ENCODE measurements at regions not wholly inside any gene's neighbourhood (a gene's known extent, or its start where the extent isn't known, plus 50 kb on each side); places are given as distances from the start of the nearest gene placed in this dataset.

DNA sequence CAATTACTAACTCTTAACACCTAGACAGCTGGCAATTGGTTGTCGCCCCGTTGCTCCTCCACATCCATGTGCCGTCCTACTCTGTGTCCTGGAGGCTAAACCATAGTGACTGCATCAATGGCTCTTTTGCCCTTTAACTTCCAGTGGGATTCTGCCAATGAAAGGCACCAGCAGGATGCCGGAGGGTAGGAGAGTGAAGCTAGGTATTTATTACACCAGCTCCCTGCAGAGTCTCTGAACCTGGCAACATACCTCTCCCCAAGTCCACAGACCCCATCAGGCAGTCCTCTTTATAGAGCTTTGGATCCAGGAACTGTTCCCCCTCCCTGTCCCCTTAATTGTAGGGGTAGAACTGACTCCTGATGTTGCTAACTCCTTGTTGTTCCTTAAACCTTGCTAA is 426.8 kb downstream of the HNRNPD start:
- no peak for DNase-seq (ENCODE audit: low read depth in 2 of 2)

DNA sequence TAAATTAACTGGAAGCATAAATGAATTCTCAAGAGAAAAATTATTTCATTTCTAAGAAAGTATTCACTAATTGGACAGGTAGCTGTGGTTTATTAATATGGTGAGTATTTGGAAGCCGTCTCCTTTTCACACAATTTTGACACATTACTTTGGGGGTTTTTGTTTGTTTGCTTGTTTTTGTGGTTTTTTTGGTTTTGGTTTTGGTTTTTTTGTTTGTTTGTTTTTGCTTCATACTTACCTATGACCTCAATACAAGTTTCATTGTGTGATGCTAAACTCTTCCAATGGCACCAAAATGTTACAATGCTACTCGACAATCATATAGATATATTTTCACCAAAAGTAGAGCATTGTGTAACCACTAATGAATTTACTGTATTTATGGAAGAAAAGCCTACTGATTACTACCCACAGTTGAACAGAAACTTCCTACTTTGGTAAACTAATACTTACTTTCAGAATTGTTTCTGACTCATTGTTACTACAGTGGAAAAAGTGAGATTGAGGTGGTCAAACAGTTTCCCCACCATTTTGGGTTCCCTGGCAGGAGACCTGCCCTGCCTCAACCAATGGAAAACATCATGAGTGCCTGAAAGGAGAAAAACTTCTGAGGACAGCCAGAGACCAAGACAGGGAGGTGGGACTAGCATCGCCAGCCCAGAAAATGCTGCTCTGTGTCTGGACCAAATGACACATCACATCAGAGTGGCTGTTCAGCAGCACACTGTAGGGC is 443.1 kb downstream of the HNRNPD start:
- DNase-seq (ENCODE audit: low read depth in 2 of 2), result no peak

DNA sequence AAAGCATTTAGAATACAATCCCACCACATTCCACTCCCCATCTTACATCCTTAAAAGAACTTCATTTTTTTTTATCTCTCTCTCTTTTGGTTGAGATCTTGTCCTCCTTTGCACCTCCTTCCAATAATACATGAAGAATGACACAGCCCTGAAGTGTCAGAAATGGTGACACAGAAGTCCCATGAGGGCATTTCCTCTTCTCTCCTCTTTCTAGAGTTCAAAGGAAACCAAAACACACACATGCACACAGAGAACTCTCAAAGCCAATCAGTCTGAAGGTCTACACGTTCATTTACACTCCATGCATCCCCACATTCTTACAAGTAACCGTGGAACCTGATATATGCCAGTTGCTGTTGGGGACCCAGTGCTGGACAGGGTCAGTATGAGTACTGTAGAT is 450.7 kb downstream of the HNRNPD start:
- DNase-seq (ENCODE audit: low read depth in 2 of 2), result no peak

DNA sequence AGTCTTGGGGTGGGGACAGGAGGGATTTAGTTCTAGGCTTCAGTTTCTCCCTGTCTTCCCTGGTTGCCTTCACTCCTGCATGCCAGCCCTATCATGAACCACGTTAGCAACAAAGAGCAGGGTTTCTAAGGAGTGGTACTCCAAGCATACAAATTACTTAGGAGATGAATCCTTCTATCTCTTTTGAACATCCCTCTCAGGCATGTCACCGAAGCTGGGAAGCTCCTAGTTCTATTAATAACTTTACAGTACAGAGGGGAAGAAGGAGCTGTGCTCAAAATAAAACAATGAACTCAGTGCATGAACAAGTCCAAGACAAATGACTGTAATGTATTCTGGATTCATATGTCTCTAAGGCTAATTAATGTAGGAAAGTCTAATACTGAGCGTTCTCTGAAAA is 450.6 kb upstream of the RASGEF1B start:
- DNase-seq (ENCODE audit: low read depth in 2 of 2), result no peak

DNA sequence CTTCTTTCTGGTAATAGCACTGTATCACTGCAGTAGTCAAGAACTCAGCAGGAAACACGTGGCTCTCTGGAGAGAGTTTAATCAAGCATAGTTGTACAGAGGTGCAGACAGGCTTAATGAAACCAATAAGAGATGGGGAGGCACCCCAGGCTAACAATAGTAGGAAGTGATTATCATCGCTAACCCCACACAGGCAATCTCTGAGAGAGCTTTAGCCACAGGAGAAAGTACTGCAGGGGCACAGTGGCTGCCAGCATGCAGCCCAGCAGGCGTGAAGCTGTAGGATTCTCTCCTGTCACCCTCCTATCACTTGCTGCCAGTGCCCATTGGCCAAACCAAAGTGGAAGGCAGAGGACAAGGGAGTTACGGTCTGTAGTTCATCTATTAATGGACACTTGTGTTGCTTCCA is 450.0 kb upstream of the RASGEF1B start:
- DNase-seq (ENCODE audit: low read depth in 2 of 2), result no peak

DNA sequence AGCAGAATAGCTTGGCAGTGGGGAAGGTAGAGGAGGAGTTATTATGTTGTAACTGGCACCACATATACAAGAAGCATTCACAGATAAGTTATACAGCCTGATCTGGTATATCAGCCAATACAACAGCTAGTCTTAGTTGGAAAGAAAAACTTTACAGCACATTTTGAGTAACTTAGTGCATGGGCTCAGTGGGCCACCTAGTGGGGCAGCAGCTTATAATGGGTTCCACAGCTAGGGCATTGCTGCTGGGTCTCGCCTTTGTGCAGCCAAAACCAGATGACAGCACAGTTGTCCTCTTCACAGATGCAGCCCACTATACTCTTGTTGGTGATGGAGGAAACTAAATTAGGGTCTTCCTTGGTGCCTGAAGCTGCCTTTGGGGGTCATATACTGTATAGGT is 448.1 kb upstream of the RASGEF1B start:
- DNase-seq (ENCODE audit: low read depth in 2 of 2), result no peak

DNA sequence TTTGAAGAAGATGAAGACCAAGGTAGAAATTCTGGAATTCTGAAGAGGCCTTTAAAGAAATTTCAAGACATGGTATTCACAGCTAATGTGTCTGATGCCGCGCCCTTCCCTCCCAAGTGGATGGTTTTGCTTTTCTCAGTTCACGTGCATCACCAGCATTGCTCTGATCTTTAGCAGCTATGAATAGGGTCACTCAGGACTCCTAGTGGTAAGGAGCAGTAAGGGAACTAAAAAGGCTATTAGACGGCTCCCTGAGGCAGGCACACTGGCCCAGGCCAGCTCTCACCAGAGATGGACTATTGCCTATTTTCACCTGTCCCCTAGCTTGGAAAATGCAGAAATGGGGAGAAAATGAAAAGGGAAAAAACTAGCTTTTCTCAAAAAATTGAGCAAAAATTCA is 447.5 kb upstream of the RASGEF1B start:
- DNase-seq (ENCODE audit: low read depth in 2 of 2), result no peak

DNA sequence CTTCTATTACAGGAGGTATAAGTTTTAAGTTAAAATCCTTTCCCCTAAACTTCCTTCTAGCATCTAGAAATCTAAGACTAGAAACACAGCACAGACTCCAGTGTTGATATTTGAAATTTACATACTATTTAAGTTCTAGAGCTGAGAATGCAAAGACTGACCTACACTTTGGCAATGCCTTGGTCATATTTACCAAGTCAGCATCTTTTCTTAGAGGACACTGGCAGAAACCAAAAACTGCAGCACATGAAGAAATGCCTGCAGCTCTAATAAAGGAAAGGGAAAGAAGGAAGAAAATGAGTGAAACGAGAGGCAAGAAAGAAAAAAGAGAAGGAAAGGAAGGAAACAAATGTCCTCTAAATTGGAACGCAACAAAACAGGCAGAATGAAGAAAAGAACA is 443.7 kb upstream of the RASGEF1B start:
- no peak for DNase-seq (ENCODE audit: low read depth in 2 of 2)

DNA sequence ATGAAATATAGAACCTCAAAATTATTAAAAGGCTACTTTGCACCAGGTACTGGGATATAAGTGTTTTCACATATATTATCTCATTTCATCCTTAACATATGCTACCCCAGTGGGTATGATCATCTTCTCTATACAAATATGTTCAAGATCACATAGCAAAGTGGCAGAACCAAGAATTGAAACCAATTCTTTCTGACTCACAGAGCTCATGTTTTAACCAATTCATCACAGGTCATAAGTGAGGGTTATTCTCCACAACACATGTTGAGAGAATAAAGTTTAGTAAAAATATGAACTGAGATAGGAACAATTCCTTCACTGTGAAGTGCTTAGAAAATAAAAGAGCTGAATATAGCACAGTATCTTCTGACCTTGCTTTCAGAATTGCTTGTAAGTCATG is 442.9 kb upstream of the RASGEF1B start:
- DNase-seq (ENCODE audit: low read depth in 2 of 2), result no peak

DNA sequence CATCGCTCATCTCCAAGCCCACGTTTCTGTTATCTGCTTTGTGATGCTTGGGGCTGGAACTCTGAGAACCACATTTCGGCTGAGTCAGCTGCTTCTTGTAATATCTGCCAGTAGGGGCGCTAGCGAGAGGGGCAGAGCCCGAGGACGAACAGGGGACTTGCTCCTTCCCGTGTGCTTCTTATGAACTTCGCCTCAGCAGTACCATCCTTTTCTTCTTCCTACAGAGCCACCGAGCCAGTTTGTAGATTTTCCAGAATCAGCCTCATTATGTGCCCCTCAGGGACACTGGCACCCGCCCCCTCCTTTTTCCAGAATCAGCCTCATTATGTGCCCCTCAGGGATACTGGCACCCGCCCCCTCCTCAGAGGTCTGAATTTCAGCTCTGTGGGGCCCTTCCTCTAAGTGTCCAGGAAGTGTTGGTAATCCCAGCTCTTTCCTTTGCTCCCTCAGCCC is 441.7 kb upstream of the RASGEF1B start:
- DNase-seq (ENCODE audit: low read depth in 2 of 2), result peak; percentile 17 to 24

DNA sequence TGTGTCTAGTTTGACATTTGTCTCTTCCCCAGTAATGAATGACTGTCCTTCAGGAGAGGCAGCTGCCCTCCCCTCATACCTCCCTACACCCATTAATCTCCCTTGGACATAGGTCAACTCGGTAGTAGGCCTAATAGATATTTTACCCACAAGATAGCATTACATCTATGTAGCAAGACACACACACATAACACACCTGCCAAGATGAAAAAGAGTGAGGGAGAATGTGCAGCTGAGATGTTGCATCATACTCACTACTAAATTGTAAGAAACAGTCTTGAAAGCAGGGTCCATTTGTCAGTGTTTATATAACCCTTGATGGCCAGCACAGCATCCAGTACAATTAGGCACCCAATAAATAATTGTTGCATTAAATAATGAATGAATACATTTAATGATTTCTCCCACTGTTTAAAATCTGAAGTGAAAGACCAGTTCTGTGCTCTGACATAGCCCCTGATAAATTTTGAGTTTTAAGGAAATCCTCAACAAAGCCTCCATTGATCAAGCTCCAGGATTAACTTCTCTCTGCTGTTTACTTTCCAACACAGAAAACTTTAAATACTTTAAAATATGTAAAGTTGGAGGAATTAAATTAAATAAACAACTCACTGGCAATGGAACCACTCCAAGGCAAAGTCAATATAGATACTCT is 440.8 kb upstream of the RASGEF1B start:
- DNase-seq (ENCODE audit: low read depth in 2 of 2), result no peak

DNA sequence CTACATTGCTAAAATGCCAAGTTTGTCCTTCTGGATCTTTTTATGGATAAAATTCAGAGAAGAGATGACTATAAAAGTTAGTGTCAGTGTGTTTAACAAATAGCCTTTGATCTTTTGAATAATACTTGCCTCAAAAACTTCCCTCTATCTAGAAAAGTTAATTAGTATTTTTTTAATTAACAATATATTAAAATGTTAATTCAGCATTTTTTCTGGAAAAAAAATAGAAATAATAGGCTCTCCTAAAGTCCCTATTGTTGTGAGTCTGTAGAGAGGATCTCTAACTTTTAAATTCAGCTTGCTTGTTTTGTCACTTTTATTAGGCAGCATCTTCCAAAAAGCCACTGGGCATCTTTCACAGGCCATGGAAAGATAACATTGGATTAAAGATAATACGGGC is 435.2 kb upstream of the RASGEF1B start:
- no peak for DNase-seq (ENCODE audit: low read depth in 2 of 2)

DNA sequence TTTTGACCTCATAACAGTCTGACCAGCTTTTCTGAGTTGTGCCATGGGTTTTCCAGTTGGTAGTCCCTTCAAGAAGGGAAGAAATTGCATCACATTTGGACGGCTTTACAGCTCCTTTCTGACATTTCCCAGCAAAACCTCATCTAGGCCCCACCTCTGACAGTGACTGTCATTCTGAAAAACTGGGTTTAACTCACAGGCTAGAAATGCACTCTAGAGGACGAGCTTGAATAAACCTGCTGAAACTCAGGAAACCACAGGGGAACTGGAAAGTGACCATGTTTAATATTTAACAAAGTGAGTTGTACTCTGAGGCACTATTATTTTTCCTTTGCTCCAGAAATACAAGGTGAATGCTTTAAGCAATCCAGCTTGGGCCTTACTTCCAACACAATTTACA is 434.3 kb upstream of the RASGEF1B start:
- DNase-seq (ENCODE audit: low read depth in 2 of 2), result no peak

DNA sequence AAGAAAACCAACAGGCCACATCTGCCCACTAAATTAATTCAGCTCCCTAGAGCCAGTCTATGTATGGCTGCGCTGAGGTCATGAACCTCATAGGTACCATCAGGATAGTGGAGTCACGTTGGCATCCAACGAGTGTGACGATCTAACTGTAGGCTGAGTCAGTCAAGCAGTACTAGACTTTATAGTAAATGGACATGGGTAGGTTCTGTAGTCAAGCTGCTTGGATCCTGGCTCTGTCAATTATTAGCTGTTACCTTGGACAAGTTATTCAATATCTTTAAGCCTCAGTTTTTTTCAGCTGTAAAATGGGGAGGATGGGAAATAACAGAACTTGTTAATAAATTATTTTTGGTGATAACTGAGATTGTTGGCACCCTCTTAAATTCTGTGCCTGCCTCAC is 432.4 kb upstream of the RASGEF1B start:
- no peak for DNase-seq (ENCODE audit: low read depth in 2 of 2)

DNA sequence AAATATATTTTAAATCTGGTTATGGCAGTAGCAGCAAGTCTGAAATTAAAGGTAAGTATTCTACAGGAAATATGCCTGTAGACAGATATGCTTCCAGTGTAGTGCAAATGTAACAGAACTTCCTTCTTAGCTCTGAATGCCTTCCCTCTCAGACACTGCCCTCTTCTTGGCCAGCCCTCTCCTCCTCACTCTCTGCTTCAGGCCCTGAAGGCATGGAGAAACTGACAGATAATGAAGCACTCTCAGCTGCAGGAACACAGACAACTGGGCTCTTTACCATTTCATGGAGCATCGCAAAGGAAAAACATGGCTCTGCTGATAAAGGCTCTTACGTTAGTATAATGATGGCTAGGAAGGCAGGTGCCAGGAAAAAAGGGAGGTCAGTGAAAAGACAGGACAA is 431.5 kb upstream of the RASGEF1B start:
- DNase-seq (ENCODE audit: low read depth in 2 of 2), result no peak

DNA sequence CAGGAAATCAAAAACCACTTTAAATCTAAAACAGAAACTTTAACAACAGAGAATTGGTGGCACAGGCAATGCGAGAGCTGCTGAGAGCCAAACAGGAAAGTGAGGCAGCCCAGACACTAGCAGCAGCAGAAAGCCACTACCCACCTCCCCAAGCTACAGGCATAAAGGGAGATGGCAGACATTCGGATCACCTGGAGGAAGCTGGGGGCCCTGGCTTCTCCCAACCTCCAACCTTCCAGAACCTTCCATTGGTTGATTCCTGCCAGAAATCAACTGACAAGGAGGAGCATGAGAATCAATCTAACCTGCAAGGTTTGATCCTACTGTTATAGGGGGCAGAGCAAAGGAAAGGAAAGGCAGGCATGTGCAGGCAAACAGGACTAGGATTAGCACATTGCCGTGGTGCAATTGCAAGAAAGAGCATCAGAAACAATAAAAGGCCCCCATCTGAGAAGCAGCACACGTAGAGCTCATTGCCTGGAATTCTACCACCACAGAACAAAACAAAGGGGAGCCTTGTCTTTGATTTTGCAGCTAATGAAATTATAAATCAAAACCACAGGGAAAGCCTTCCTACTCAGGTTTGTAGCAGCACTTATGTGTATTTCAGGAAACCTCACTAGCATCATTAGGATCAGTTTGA is 427.3 kb upstream of the RASGEF1B start:
- DNase-seq (ENCODE audit: low read depth in 2 of 2), result no peak

DNA sequence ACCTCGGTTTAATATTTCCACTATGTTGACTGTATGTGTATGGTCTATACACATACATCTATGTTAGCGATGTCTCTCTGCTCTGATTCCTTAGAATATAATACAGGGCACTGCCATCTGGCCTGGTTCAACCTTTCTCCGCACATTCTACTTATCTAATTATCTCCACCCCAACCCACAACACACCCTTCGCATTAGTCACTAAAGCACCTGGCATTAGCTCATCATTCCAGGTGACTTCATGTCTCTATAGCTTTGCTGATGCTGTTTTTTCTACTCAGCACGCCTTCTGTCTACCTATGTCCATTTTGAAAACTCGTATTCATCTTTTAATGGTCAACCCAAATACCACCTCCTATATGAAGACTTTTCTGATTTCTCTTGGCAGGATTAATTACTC is 425.2 kb upstream of the RASGEF1B start:
- DNase-seq (ENCODE audit: low read depth in 2 of 2), result no peak

DNA sequence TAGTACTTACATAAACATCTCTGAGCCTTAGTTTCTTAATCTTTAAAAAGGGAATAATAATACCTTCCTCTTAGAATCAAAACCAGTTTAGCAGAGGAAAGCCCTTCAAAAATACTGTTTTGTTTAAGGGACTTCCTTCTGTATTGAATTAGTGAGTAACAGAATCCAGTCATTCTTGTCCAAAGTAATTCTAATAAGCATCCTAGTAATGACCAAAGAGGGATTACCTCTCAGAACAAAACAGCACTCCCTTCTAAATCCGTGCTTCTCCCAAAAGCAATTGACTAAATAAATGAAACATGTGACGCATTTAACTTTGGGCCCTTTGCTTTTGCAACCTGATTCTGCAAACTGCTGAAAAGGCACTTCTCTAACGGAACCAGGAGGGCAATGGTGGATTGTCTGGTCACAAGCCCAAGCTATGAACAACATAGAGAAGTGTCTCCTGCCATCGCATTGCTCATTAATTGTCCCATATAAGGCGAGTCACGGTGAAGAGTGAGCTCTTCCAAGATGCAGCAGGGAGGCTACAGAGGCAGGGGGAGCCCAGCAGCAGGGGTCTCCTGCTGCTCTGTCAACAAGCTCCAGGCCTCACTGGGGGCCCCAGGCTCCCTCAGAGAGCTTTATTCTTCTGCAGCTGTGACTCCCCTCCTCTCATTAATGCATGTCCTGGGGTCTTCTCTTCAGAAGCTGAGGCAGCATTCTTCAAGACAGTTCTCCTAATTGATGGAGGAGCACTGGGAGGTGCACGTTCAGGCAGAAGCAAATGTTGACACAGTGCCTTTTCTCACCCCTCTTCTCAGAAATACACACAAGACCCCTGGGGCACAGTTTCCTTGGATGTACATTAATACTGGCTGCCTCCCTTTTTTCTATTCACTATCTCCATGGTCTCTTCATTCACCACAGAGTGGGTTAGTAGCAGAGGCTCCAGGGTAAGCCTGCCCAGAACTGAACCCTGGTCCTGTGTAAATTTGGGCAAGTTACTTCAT is 419.6 kb upstream of the RASGEF1B start:
- DNase-seq (ENCODE audit: low read depth in 2 of 2), result no peak

DNA sequence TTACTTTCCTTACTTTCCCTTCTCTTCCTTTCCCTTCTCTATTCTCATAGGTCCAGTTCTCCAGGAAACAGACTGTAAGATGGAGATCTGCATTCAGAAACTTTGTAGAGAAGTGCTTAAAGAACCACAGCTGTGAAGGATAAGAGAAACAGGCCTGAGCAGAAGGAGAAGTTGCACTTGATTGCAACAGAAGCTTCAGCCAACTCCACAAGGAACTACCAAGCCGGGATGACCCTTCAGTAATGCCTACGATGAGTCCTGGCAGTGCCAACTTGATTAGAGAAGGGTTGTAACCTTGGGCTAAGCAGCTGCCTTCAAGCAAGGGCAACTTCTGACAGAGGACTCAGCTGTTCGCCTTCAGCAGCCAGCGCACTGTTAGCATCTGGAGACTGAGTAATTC is 413.3 kb upstream of the RASGEF1B start:
- no peak for DNase-seq (ENCODE audit: low read depth in 2 of 2)

DNA sequence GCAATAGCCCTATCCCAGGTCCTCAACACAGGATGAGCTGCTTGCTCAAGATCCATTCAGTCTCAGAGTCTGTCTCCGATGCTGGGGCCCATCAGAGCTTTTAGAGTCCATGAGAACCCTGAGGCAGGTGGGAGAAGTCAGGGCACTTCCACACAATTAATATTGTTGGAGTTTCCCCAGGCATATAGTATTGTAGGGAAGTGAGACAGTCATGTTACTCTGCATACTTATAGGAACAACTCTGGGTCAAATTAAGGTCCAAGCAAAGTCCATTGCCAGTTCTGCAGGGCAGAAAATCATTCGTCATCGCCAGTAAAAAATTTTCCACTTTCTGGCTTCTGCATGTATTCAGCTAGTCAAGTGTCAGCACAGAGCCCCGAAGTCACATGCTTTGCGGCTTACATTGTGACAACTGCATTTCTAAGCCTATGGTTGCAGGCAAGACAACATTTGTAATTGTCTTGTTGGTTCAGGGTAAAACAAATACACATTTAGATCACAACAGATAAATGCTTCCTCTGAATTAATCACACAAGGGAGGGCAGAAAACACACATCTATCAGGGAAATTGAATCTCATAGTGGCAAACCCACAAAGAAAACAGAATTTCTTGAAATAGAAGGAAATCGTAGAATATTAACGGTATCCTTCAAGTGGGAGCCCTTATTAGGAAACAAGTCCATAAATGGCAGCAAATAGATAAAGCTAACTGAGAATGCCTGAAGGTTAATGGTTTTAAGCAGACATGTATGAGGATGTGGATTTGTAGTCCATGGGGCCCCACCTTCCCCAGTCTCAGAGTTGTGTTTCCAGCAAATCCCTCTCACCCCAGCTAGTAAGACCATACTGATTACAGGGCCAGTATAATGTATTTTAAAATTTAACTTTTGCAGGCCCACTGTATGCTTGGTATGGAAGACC is 412.1 kb upstream of the RASGEF1B start:
- DNase-seq (ENCODE audit: low read depth in 2 of 2), result no peak

DNA sequence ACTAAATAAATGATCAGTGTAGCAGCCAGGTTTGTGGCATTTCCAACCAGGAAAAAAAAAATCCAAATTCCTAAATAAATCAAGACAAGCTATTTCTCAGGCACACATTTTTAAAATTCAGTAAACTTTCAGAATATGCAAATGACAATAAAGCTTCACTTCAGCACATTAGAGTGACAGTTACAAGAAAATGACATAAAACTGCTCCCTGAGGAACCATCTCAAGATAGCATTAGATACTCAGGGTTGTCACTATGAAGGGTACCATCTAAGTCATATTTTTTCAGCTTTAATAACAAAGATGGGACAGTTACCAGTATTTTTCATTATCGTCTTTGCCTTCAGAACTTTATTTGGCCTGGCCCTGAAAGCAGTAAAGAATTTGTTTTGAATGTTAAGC is 411.3 kb upstream of the RASGEF1B start:
- no peak for DNase-seq (ENCODE audit: low read depth in 2 of 2)
